ENCODE measurements at regions not wholly inside any gene's neighbourhood (a gene's known extent, or its start where the extent isn't known, plus 50 kb on each side); places are given as distances from the start of the nearest gene placed in this dataset.

DNA sequence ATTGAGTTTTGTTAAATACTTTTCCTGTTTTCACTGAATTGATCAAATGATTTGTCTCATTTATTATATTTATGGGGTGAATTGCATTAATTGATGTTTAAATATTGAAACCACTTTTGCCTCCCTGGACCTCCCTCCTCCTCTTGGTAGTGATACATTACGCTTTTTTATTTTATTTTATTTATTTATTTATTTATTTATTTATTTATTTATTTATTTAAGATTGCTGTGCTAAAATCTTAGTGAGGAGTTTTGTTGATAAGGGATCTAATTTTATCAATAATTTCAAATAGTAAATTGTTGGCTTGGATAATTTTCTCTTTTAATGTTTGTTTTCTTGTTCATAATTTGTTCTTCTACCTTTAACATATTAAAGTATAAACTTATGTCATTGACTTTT, 1281.0 kb upstream of the NXPH2 start:
- Histone ChIP-seq H3K79me2 (ENCODE audit: insufficient read depth, low read length) (no peaks in the 10 kb centered on the region), H3K27me3 (ENCODE audit: low read length) (no peaks in the 10 kb centered on the region), H2AFZ (ENCODE audit: low read depth, low read length, severe bottlenecking) (no peak overlapping the region), H3K9ac (ENCODE audit: low read length) (no peak overlapping the region), H3K27ac (ENCODE audit: low read depth, low read length) (no peak overlapping the region), H4K20me1 (ENCODE audit: low read depth, low read length) (no peaks in the 10 kb centered on the region), H3K9me3 (ENCODE audit: insufficient read depth, low read length) (no peaks in the 10 kb centered on the region), H3K4me3 (ENCODE audit: insufficient read depth, low read length, poor library complexity, severe bottlenecking) (no peak overlapping the region), H3K4me2 (ENCODE audit: low read depth, low read length, poor library complexity, severe bottlenecking) (no peak overlapping the region), H3F3A (ENCODE audit: insufficient read depth) (no peaks in the 10 kb centered on the region), H3K9me2 (replicated peaks; ENCODE audit: insufficient read depth, low read length) (no peaks in the 10 kb centered on the region), H3K36me3 (ENCODE audit: low read length) (no peaks in the 10 kb centered on the region)
- TF ChIP-seq, protein P1, sequence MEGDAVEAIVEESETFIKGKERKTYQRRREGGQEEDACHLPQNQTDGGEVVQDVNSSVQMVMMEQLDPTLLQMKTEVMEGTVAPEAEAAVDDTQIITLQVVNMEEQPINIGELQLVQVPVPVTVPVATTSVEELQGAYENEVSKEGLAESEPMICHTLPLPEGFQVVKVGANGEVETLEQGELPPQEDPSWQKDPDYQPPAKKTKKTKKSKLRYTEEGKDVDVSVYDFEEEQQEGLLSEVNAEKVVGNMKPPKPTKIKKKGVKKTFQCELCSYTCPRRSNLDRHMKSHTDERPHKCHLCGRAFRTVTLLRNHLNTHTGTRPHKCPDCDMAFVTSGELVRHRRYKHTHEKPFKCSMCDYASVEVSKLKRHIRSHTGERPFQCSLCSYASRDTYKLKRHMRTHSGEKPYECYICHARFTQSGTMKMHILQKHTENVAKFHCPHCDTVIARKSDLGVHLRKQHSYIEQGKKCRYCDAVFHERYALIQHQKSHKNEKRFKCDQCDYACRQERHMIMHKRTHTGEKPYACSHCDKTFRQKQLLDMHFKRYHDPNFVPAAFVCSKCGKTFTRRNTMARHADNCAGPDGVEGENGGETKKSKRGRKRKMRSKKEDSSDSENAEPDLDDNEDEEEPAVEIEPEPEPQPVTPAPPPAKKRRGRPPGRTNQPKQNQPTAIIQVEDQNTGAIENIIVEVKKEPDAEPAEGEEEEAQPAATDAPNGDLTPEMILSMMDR (IDR thresholded peaks at IDR 0.05; ENCODE audit: insufficient read depth, low read length, poor library complexity, severe bottlenecking), result no peak
- TF ChIP-seq EZH2phosphoT487 (conservative IDR thresholded peaks at IDR 0.05; ENCODE audit: low read length), result no peak

GRCh38 chr2:140057928-140058327, 1277.7 kb upstream of the NXPH2 start:
- Histone ChIP-seq H3K4me3 (ENCODE audit: insufficient read depth, low read length, poor library complexity, severe bottlenecking) (no peak overlapping the region), H3K4me2 (ENCODE audit: low read depth, low read length, poor library complexity, severe bottlenecking) (no peak overlapping the region)
- no peak for TF ChIP-seq EZH2phosphoT487 (conservative IDR thresholded peaks at IDR 0.05; ENCODE audit: low read length)

GRCh38 chr2:140041811-140042210, 1261.6 kb upstream of the NXPH2 start:
- Histone ChIP-seq H3K9me3 (ENCODE audit: insufficient read depth, low read length) (no peaks in the 10 kb centered on the region), H3K4me2 (ENCODE audit: low read depth, low read length, poor library complexity, severe bottlenecking) (no peak overlapping the region), H3K27ac (ENCODE audit: low read depth, low read length) (no peak overlapping the region), H3K27me3 (ENCODE audit: low read length) (no peaks in the 10 kb centered on the region), H2AFZ (ENCODE audit: low read depth, low read length, severe bottlenecking) (no peak overlapping the region), H3K9ac (ENCODE audit: low read length) (no peak overlapping the region), H3K79me2 (ENCODE audit: insufficient read depth, low read length) (no peaks in the 10 kb centered on the region), H3K36me3 (ENCODE audit: low read length) (no peaks in the 10 kb centered on the region), H3K4me3 (ENCODE audit: insufficient read depth, low read length, poor library complexity, severe bottlenecking) (no peak overlapping the region), H3K9me2 (replicated peaks; ENCODE audit: insufficient read depth, low read length) (no peaks in the 10 kb centered on the region), H3F3A (ENCODE audit: insufficient read depth) (no peaks in the 10 kb centered on the region), H4K20me1 (ENCODE audit: low read depth, low read length) (no peaks in the 10 kb centered on the region)
- no peak for TF ChIP-seq EZH2phosphoT487 (conservative IDR thresholded peaks at IDR 0.05; ENCODE audit: low read length)
- TF ChIP-seq, protein P1 (IDR thresholded peaks at IDR 0.05; ENCODE audit: insufficient read depth, low read length, poor library complexity, severe bottlenecking), result no peak

More at GRCh38 chr2:140057928-140058327, 1277.7 kb upstream of the NXPH2 start:
- no peaks in the 10 kb centered on the region for H3K27me3 ChIP-seq (ENCODE audit: low read length)
- no peaks in the 10 kb centered on the region for H3K9me3 ChIP-seq (ENCODE audit: insufficient read depth, low read length)
- no peaks in the 10 kb centered on the region for H3K36me3 ChIP-seq (ENCODE audit: low read length)
- no peaks in the 10 kb centered on the region for H3K9me2 ChIP-seq (replicated peaks; ENCODE audit: insufficient read depth, low read length)
- H3K79me2 ChIP-seq (ENCODE audit: insufficient read depth, low read length), result no peaks in the 10 kb centered on the region
- H2AFZ ChIP-seq (ENCODE audit: low read depth, low read length, severe bottlenecking), result no peak overlapping the region
- no peak overlapping the region for H3K27ac ChIP-seq (ENCODE audit: low read depth, low read length)
- no peaks in the 10 kb centered on the region for H4K20me1 ChIP-seq (ENCODE audit: low read depth, low read length)
- no peak overlapping the region for H3K9ac ChIP-seq (ENCODE audit: low read length)
- H3F3A ChIP-seq (ENCODE audit: insufficient read depth), result no peaks in the 10 kb centered on the region

GRCh38 chr2:140041239-140041638, 1261.0 kb upstream of the NXPH2 start:
- TF ChIP-seq, protein P1 (IDR thresholded peaks at IDR 0.05; ENCODE audit: insufficient read depth, low read length, poor library complexity, severe bottlenecking), result no peak
- TF ChIP-seq EZH2phosphoT487 (conservative IDR thresholded peaks at IDR 0.05; ENCODE audit: low read length), result no peak
- Histone ChIP-seq H3F3A (ENCODE audit: insufficient read depth) (no peaks in the 10 kb centered on the region), H3K4me2 (ENCODE audit: low read depth, low read length, poor library complexity, severe bottlenecking) (no peak overlapping the region), H4K20me1 (ENCODE audit: low read depth, low read length) (no peaks in the 10 kb centered on the region), H3K4me3 (ENCODE audit: insufficient read depth, low read length, poor library complexity, severe bottlenecking) (no peak overlapping the region), H2AFZ (ENCODE audit: low read depth, low read length, severe bottlenecking) (no peak overlapping the region), H3K9me2 (replicated peaks; ENCODE audit: insufficient read depth, low read length) (no peaks in the 10 kb centered on the region), H3K36me3 (ENCODE audit: low read length) (no peaks in the 10 kb centered on the region), H3K27me3 (ENCODE audit: low read length) (no peaks in the 10 kb centered on the region), H3K27ac (ENCODE audit: low read depth, low read length) (no peak overlapping the region), H3K9me3 (ENCODE audit: insufficient read depth, low read length) (no peaks in the 10 kb centered on the region), H3K79me2 (ENCODE audit: insufficient read depth, low read length) (no peaks in the 10 kb centered on the region), H3K9ac (ENCODE audit: low read length) (no peak overlapping the region)
